H1 (cell line): ENCODE measurements at regions not wholly inside any gene's neighbourhood (a gene's known extent, or its start where the extent isn't known, plus 50 kb on each side); places are given as distances from the start of the nearest gene placed in this dataset.

ENCODE experiments used
- CTCF ChIA-PET: fragments of 300-600 bp; sonication (Branson Sonifier 250); formaldehyde crosslinking; loops from one replicate; lab custom pipeline; 2021; ENCODE audit not compliant: partially characterized antibody; lab: Charles Lee
- POLR2A ChIA-PET: fragments of 300-600 bp; sonication (Branson Sonifier 250); formaldehyde crosslinking; loops from one replicate; lab custom pipeline; 2021; ENCODE audit warnings: inconsistent platforms; ENCODE audit not compliant: partially characterized antibody; lab: Charles Lee
- DNase-seq, 2 experiments: peaks; one replicate each; pipeline versions ENCODE4 v3.0.0 to v3.0.0-alpha.2; 2010 to 2022; ENCODE audit warnings: low spot score in 2 of 2, low read depth in 1 of 2, mixed read lengths in 1 of 2
- FAIRE-seq: peaks from 2 replicates; lab custom pipeline; 2011; peaks lifted over from hg19 to GRCh38; lab: Jason Lieb, UNC
- H2AFZ ChIP-seq: 2 replicates; pipeline ENCODE4 v1.8.1; 2012; ENCODE audit warnings: low read length, inconsistent platforms
- H2AK5ac ChIP-seq: 2 replicates; pipeline ENCODE4 v1.6.1; 2013; ENCODE audit warnings: low read depth, low read length
- H2BK120ac ChIP-seq: replicated peaks from 2 replicates; pipeline ENCODE3; 2013; ENCODE audit warnings: low read depth, low read length, inconsistent platforms
- H2BK12ac ChIP-seq: 2 replicates; pipeline ENCODE4 v1.6.1; 2013; ENCODE audit warnings: low read depth, low read length
- H2BK15ac ChIP-seq: 2 replicates; pipeline ENCODE4 v1.6.1; 2013; ENCODE audit warnings: low read length
- H2BK20ac ChIP-seq: 2 replicates; pipeline ENCODE4 v1.6.1; 2013; ENCODE audit warnings: low read length
- H2BK5ac ChIP-seq: 2 replicates; pipeline ENCODE4 v1.6.1; 2013; ENCODE audit warnings: low read depth, low read length
- H3K14ac ChIP-seq: 2 replicates; pipeline ENCODE4 v1.6.1; 2013; ENCODE audit warnings: inconsistent platforms; ENCODE audit not compliant: insufficient read length
- H3K18ac ChIP-seq: 2 replicates; pipeline ENCODE4 v1.6.1; 2013; ENCODE audit warnings: low read length; ENCODE audit errors: extremely low read depth
- H3K23ac ChIP-seq: 2 replicates; pipeline ENCODE4 v1.6.1; 2013; ENCODE audit warnings: inconsistent platforms; ENCODE audit not compliant: insufficient read length
- H3K23me2 ChIP-seq: 2 replicates; pipeline ENCODE4 v1.6.1; 2013; ENCODE audit warnings: low read depth, low read length
- H3K27ac ChIP-seq: 2 replicates; pipeline ENCODE4 v1.6.1; 2011; ENCODE audit warnings: low read depth, low read length, inconsistent platforms
- H3K27me3 ChIP-seq, 4 experiments: replicated peaks in 1 of 4; 1 replicate in 1 of 4; 2 replicates in 3 of 4; pipeline versions ENCODE4 v1.6.1 to v1.8.1; 2011 to 2013; ENCODE audit warnings: low read length in 3 of 4, mild to moderate bottlenecking in 3 of 4, inconsistent platforms in 2 of 4, mixed read lengths in 2 of 4, moderate library complexity in 1 of 4; ENCODE audit not compliant: control insufficient read depth in 3 of 4, insufficient read depth in 3 of 4; ENCODE audit errors: extremely low read depth in 1 of 4
- H3K36me3 ChIP-seq, 4 experiments: 2 replicates each; pipeline versions ENCODE4 v1.6.1 to v1.8.1; 2011 to 2013; ENCODE audit warnings: mild to moderate bottlenecking in 4 of 4, low read length in 3 of 4, moderate library complexity in 2 of 4, control low read depth in 1 of 4, inconsistent platforms in 1 of 4; ENCODE audit not compliant: insufficient read depth in 4 of 4, control insufficient read depth in 2 of 4
- H3K4ac ChIP-seq: replicated peaks from 2 replicates; pipeline ENCODE3; 2013; ENCODE audit warnings: low read length, low read depth, mixed read lengths, inconsistent platforms; ENCODE audit not compliant: insufficient read length
- H3K4me1 ChIP-seq, 4 experiments: replicated peaks in 1 of 4; 1 replicate in 1 of 4; 2 replicates in 3 of 4; pipeline versions ENCODE4 v1.6.1 to v1.8.1; 2011 to 2013; ENCODE audit warnings: low read length in 3 of 4, inconsistent platforms in 2 of 4, mixed read lengths in 1 of 4; ENCODE audit not compliant: insufficient read depth in 4 of 4, control insufficient read depth in 3 of 4
- H3K4me2 ChIP-seq, 2 experiments: 2 replicates each; pipeline versions ENCODE4 v1.6.1 to v1.8.1; 2011 to 2013; ENCODE audit warnings: low read depth in 2 of 2, low read length in 2 of 2, control low read depth in 1 of 2, inconsistent platforms in 1 of 2, mild to moderate bottlenecking in 1 of 2; ENCODE audit not compliant: insufficient read depth in 1 of 2
- H3K4me3 ChIP-seq, 4 experiments: fragments of 200-600, 300-600 bp in 1 of 4; sonication (generic), shearing (Covaris generic), sonication (Bioruptor Twin) in 1 of 4; 2 replicates each; pipeline versions ENCODE4 v1.5.1 to v1.8.1; 2011 to 2016; ENCODE audit warnings: low read length in 4 of 4, low read depth in 3 of 4, control low read depth in 2 of 4, inconsistent platforms in 2 of 4, mild to moderate bottlenecking in 2 of 4, mixed read lengths in 1 of 4, moderate library complexity in 1 of 4; ENCODE audit not compliant: insufficient read depth in 2 of 4; ENCODE audit errors: extremely low read depth in 1 of 4
- H3K56ac ChIP-seq: replicated peaks from 2 replicates; pipeline ENCODE3; 2013; ENCODE audit warnings: low read depth, mild to moderate bottlenecking, mixed read lengths, low read length, inconsistent platforms; ENCODE audit not compliant: insufficient read length
- H3K79me1 ChIP-seq: 2 replicates; pipeline ENCODE4 v1.6.1; 2013; ENCODE audit warnings: low read depth, low read length, control low read depth
- H3K79me2 ChIP-seq, 2 experiments: 2 replicates each; pipeline versions ENCODE4 v1.6.1 to v1.8.1; 2012 to 2013; ENCODE audit warnings: low read length in 2 of 2, mild to moderate bottlenecking in 2 of 2, inconsistent platforms in 1 of 2; ENCODE audit not compliant: insufficient read depth in 2 of 2, control insufficient read depth in 1 of 2
- H3K9ac ChIP-seq, 4 experiments: replicated peaks in 1 of 4; 1 replicate in 1 of 4; 2 replicates in 3 of 4; pipeline versions ENCODE4 v1.6.1 to v1.8.1; 2011 to 2013; ENCODE audit warnings: low read depth in 3 of 4, low read length in 3 of 4, control low read depth in 2 of 4, mild to moderate bottlenecking in 2 of 4, moderate library complexity in 2 of 4, inconsistent platforms in 1 of 4; ENCODE audit errors: extremely low read depth in 1 of 4
- H3K9me3 ChIP-seq, 2 experiments: 2 replicates each; pipeline versions ENCODE4 v1.6.1 to v1.8.1; 2012 to 2013; ENCODE audit warnings: mild to moderate bottlenecking in 2 of 2, moderate library complexity in 2 of 2, control low read depth in 1 of 2, inconsistent platforms in 1 of 2, low read depth in 1 of 2, low read length in 1 of 2, mixed read lengths in 1 of 2; ENCODE audit not compliant: insufficient read depth in 2 of 2
- H4K20me1 ChIP-seq, 2 experiments: replicated peaks in 1 of 2; 2 replicates each; pipeline versions ENCODE3 to v1.8.1; 2011 to 2013; ENCODE audit warnings: inconsistent platforms in 2 of 2, low read length in 2 of 2, mild to moderate bottlenecking in 1 of 2; ENCODE audit not compliant: insufficient read depth in 2 of 2, control insufficient read depth in 1 of 2
- H4K5ac ChIP-seq: 2 replicates; pipeline ENCODE4 v1.6.1; 2013; ENCODE audit warnings: low read length, low read depth, mixed read lengths, inconsistent platforms; ENCODE audit not compliant: insufficient read length
- H4K8ac ChIP-seq: 2 replicates; pipeline ENCODE4 v1.8.0; 2013; ENCODE audit warnings: mild to moderate bottlenecking, moderate library complexity, low read length, inconsistent platforms; ENCODE audit not compliant: insufficient read depth; ENCODE audit errors: extremely low read depth
- H4K91ac ChIP-seq: replicated peaks from 2 replicates; pipeline ENCODE3; 2013; ENCODE audit warnings: low read length, mixed read lengths, inconsistent platforms; ENCODE audit not compliant: insufficient read length
- CBX5 ChIP-seq: fragments of 300-800, 300-1000 bp; sonication (generic); IDR thresholded peaks from 2 replicates; pipeline ENCODE4 v1.7.1; 2016; ENCODE audit warnings: antibody characterized with exemption, low read length, low read depth
- SRF ChIP-seq: IDR thresholded peaks from 2 replicates; pipeline ENCODE4 v1.6.1; 2011; ENCODE audit warnings: mild to moderate bottlenecking, low read depth, low read length, moderate library complexity
- TBP ChIP-seq: IDR thresholded peaks from 2 replicates; pipeline ENCODE4 v1.6.1; 2011; ENCODE audit warnings: low read depth, low read length, improper control_type of control experiment
- ZNF274 ChIP-seq: IDR thresholded peaks from 2 replicates; pipeline ENCODE4 v1.7.0; 2012; ENCODE audit warnings: low read length, borderline replicate concordance; ENCODE audit errors: extremely low read depth
- WGBS, 2 experiments: shearing (Covaris generic) in 1 of 2; methylation state at CpG; one replicate each; pipeline versions ENCODE4 v1.1.6 to v1.1.7; 2013 to 2015; ENCODE audit warnings: low lambda C conversion rate in 2 of 2, mixed read lengths in 2 of 2, inconsistent platforms in 1 of 2, low coverage in 1 of 2, missing lambda C conversion rate in 1 of 2; ENCODE audit not compliant: insufficient replicate concordance in 2 of 2, insufficient coverage in 1 of 2, insufficient read length in 1 of 2; ENCODE audit errors: extremely low coverage in 1 of 2, missing lambda C conversion rate in 1 of 2; 5-methylcytosine and 5-hydroxymethylcytosine counted together

DNA sequence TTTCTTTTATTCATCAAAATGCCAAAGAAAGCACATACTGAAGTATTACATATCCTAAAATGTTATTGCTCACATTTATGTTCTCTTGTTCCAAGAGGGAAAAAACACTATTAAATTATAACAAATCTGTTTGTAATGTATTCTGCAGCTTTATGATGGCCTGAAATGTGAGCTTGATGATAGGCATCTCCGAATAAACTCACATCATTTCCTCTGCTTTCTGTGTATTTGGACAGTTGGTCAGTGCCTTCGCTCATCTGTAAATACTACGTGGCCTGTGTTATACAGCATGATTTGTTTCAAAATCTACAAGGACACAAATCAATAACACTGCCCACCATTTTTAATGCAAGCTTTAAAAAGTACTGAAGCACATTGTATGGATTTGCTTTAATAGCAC lies 672.8 kb upstream of the SYT4 start:
- Histone ChIP-seq H2BK5ac (no peak overlapping the region), H3K4me2 (no peak overlapping the region), H2BK20ac (no peak overlapping the region), H4K8ac (no peak overlapping the region), H3K9ac (no peak overlapping the region), H2BK12ac (no peak overlapping the region), H2BK120ac (no peak overlapping the region), H4K5ac (no peak overlapping the region), H3K23ac (no peak overlapping the region), H2AK5ac (no peak overlapping the region), H3K4ac (no peak overlapping the region), H4K20me1 (no peaks in the 10 kb centered on the region), H2BK15ac (no peak overlapping the region), H3K14ac (no peak overlapping the region), H3K79me1 (no peaks in the 10 kb centered on the region), H3K79me2 (no peaks in the 10 kb centered on the region), H3K18ac (no peak overlapping the region), H3K9me3 (peaks cover 10 to 12% of the 10 kb centered on the region in 2 experiments; a peak in 3 of 4 replicates), H3K4me3 (no peak overlapping the region), H4K91ac (no peak overlapping the region), H3K4me1 (no peaks in the 10 kb centered on the region), H3K36me3 (no peaks in the 10 kb centered on the region), H2AFZ (no peak overlapping the region), H3K27ac (no peak overlapping the region), H3K23me2 (no peaks in the 10 kb centered on the region), H3K56ac (no peak overlapping the region), H3K27me3 (no peaks in the 10 kb centered on the region)
- DNase-seq (no peak), FAIRE-seq (no peak)
- ChIA-PET POLR2A (no interaction called here), CTCF (no interaction called here)
- 81% methylated on average over 3 of the region's 3 CpGs; no CpG with 5 or more reads in 1 of the 2 experiments for WGBS, 2 experiments
- TF ChIP-seq CBX5 (no peak), TBP (no peak), ZNF274 (no peak), SRF (no peak)
